BLaER1 treated with 17β-estradiol and CSF1 and Interleukin-3, amounts not matched to agents 10 nM and 100 nM (cell line): ENCODE measurements at regions not wholly inside any gene's neighbourhood (a gene's known extent, or its start where the extent isn't known, plus 50 kb on each side); places are given as distances from the start of the nearest gene placed in this dataset.

ENCODE experiments used
- H3K27ac ChIP-seq, 11 experiments: shearing (Covaris generic); formaldehyde crosslinking; 2 replicates each; pipeline ENCODE4 v1.8.1; 2022
- H3K27me3 ChIP-seq, 11 experiments: shearing (Covaris generic); formaldehyde crosslinking; 2 replicates each; pipeline ENCODE4 v1.8.1; 2022
- H3K36me3 ChIP-seq, 11 experiments: shearing (Covaris generic); formaldehyde crosslinking; 2 replicates each; pipeline ENCODE4 v1.8.1; 2022
- H3K4me1 ChIP-seq, 10 experiments: shearing (Covaris generic); formaldehyde crosslinking; 2 replicates each; pipeline ENCODE4 v1.8.1; 2022
- H3K4me2 ChIP-seq, 11 experiments: shearing (Covaris generic); formaldehyde crosslinking; 2 replicates each; pipeline ENCODE4 v1.8.1; 2022
- H3K4me3 ChIP-seq, 10 experiments: shearing (Covaris generic); formaldehyde crosslinking; 2 replicates each; pipeline ENCODE4 v1.8.1; 2022
- H3K9ac ChIP-seq, 11 experiments: shearing (Covaris generic); formaldehyde crosslinking; 2 replicates each; pipeline ENCODE4 v1.8.1; 2022
- H3K9me3 ChIP-seq, 11 experiments: shearing (Covaris generic); formaldehyde crosslinking; replicated peaks in 1 of 11; 2 replicates each; pipeline ENCODE4 v1.8.1; 2022
- H4K20me1 ChIP-seq, 11 experiments: shearing (Covaris generic); formaldehyde crosslinking; 2 replicates each; pipeline ENCODE4 v1.8.1; 2022
- Cebpa-rat ChIP-seq, 11 experiments: shearing (Covaris generic); IDR thresholded peaks; 2 replicates each; pipeline ENCODE4 v1.8.1; 2022

- H3K27me3 ChIP-seq, result no peaks in the 10 kb centered on the region
- no peak overlapping the region for H3K4me3 ChIP-seq
- H3K27ac ChIP-seq, result no peak overlapping the region
- TF ChIP-seq Cebpa-rat (IDR thresholded peaks at IDR 0.05), result no peak
- no peak overlapping the region for H3K4me2 ChIP-seq
- H4K20me1 ChIP-seq, result no peaks in the 10 kb centered on the region
- no peaks in the 10 kb centered on the region for H3K4me1 ChIP-seq
- no peaks in the 10 kb centered on the region for H3K36me3 ChIP-seq
- H3K9me3 ChIP-seq, result peaks cover 0 to 6% (median 0%) of the 10 kb centered on the region in 11 experiments; a peak in 6 of 22 replicates
- H3K9ac ChIP-seq, result no peak overlapping the region
Measured at GRCh38 chr12:19925841-19926240, 442.5 kb upstream of the PDE3A start.

- H3K27me3 ChIP-seq, result no peaks in the 10 kb centered on the region
- no peak overlapping the region for H3K9ac ChIP-seq
Measured at GRCh38 chr12:19926266-19926665, 442.1 kb upstream of the PDE3A start.

DNA sequence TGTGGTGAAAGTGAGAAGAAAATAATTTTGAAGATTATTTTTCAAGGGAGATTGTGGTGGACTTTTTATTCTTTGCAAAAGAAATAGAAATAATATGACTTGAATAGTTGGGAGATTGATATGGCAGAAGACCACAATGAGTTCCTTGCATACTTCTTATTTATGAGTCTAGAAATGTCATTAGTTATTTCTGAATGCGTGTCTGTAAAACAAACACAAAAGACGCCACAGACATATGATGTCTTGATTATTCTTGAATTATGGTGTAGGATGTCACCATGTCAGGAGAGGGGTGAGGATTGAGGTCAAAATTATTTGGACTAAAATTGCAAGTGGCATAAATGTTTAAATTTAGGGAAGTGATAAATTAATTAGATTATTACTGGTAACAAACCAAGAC, 440.7 kb upstream of the PDE3A start:
- Histone ChIP-seq H3K27ac (no peak overlapping the region), H3K4me2 (no peak overlapping the region), H3K27me3 (no peaks in the 10 kb centered on the region), H3K4me1 (no peaks in the 10 kb centered on the region), H3K36me3 (no peaks in the 10 kb centered on the region), H3K4me3 (no peak overlapping the region), H3K9me3 (peaks cover 0 to under 1% (median 0%) of the 10 kb centered on the region in 11 experiments; a peak in 1 of 22 replicates), H4K20me1 (no peaks in the 10 kb centered on the region), H3K9ac (no peak overlapping the region)
- TF ChIP-seq Cebpa-rat (IDR thresholded peaks at IDR 0.05), result no peak

More at GRCh38 chr12:19926266-19926665, 442.1 kb upstream of the PDE3A start:
- no peak overlapping the region for H3K4me2 ChIP-seq
- H3K36me3 ChIP-seq, result no peaks in the 10 kb centered on the region
- H4K20me1 ChIP-seq, result no peaks in the 10 kb centered on the region
- TF ChIP-seq Cebpa-rat (IDR thresholded peaks at IDR 0.05), result no peak
- H3K9me3 ChIP-seq, result peaks cover 0 to 3% (median 0%) of the 10 kb centered on the region in 11 experiments; a peak in 2 of 22 replicates
- H3K4me3 ChIP-seq, result no peak overlapping the region
- H3K4me1 ChIP-seq, result no peaks in the 10 kb centered on the region
- no peak overlapping the region for H3K27ac ChIP-seq

DNA sequence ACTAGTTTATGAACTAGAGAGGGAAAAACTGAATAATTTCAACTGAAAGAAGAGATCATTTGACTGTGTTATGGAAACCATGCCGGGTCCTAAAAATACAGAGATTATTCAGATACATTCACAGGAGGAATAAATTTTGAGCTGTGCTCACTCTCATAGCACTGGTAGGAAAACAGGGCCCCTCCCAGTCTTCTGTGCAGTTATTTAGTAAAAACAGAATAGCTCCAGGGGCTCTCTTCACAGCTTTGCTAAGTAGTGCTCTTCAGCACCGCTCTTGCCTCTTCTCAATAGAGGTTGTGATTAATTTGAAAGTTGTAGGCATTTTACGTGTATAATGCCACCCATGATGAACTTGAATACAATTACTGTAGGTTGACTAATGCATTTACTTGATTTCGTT, 435.9 kb upstream of the PDE3A start:
- Histone ChIP-seq H3K4me1 (no peaks in the 10 kb centered on the region), H3K4me2 (no peak overlapping the region), H3K4me3 (no peak overlapping the region), H3K9me3 (no peaks in the 10 kb centered on the region), H3K36me3 (no peaks in the 10 kb centered on the region), H3K9ac (no peak overlapping the region), H3K27ac (no peak overlapping the region), H4K20me1 (no peaks in the 10 kb centered on the region), H3K27me3 (no peaks in the 10 kb centered on the region)
- TF ChIP-seq Cebpa-rat (IDR thresholded peaks at IDR 0.05), result no peak

DNA sequence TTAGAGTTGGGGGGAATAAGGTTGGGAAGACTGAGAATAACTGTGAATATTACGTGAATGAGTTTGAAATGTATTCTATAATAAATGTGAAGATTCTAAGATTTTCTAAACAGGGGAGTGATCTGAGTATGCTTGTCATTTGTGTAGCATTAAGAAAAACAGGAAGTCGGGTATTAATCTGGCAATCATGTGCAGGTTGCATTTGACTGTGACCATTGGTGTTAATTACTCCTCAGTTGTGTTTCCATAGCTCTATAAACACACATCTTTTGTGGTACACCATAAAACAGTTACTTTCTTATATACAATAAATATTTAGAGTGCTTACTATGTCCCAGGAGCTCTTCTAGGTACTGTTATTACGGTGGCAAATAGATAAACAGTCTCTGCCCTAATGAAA, 434.4 kb upstream of the PDE3A start:
- no peak for TF ChIP-seq Cebpa-rat (IDR thresholded peaks at IDR 0.05)
- Histone ChIP-seq H3K4me2 (no peak overlapping the region), H3K9me3 (no peaks in the 10 kb centered on the region), H3K36me3 (no peaks in the 10 kb centered on the region), H3K9ac (no peak overlapping the region), H3K4me3 (no peak overlapping the region), H4K20me1 (no peaks in the 10 kb centered on the region), H3K27me3 (no peaks in the 10 kb centered on the region), H3K27ac (no peak overlapping the region), H3K4me1 (peaks cover 0 to 6% (median 0%) of the 10 kb centered on the region in 10 experiments; a peak in 4 of 20 replicates)

DNA sequence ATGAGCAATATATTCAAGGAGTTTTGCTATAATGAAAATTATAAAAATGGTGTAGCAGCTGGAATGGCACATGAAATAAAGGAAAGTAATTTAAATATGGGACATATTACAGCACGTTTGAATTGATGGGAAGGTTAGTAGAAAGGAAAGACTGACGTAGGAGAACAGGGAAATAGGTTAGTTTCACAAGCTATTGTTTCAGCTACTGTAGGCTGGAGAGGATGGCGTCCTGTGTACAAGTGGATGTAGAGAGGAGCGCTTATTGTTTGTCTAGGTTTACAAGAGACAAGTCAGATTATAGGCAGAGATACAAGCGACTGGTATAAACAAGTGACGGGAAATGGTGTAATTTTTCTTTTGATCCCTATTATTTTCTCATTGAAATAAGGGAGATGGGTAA, 431.2 kb upstream of the PDE3A start:
- no peak overlapping the region for H3K4me2 ChIP-seq
- H3K4me1 ChIP-seq, result peaks cover 0 to 6% (median 2%) of the 10 kb centered on the region in 10 experiments; a peak in 5 of 20 replicates
- no peak for TF ChIP-seq Cebpa-rat (IDR thresholded peaks at IDR 0.05)
- H3K9ac ChIP-seq, result no peak overlapping the region
- no peaks in the 10 kb centered on the region for H3K27me3 ChIP-seq
- H3K36me3 ChIP-seq, result no peaks in the 10 kb centered on the region
- no peaks in the 10 kb centered on the region for H4K20me1 ChIP-seq
- peaks cover 0 to 5% (median 0%) of the 10 kb centered on the region in 11 experiments; a peak in 1 of 22 replicates for H3K9me3 ChIP-seq
- H3K27ac ChIP-seq, result no peak overlapping the region
- no peak overlapping the region for H3K4me3 ChIP-seq

- no peak overlapping the region for H3K9ac ChIP-seq
- peaks cover 0 to 6% (median 2%) of the 10 kb centered on the region in 10 experiments; a peak in 5 of 20 replicates for H3K4me1 ChIP-seq
- TF ChIP-seq Cebpa-rat (IDR thresholded peaks at IDR 0.05), result no peak
- H3K9me3 ChIP-seq, result peaks cover 0 to 5% (median 0%) of the 10 kb centered on the region in 11 experiments; a peak in 1 of 22 replicates
- no peaks in the 10 kb centered on the region for H3K27me3 ChIP-seq
- no peak overlapping the region for H3K27ac ChIP-seq
- no peaks in the 10 kb centered on the region for H3K36me3 ChIP-seq
- peak overlapping the region in 1 of 11 experiments; percentile 39; a peak in 1 of 22 replicates for H3K4me2 ChIP-seq
- no peaks in the 10 kb centered on the region for H4K20me1 ChIP-seq
- no peak overlapping the region for H3K4me3 ChIP-seq
Measured at GRCh38 chr12:19938031-19938430, 430.3 kb upstream of the PDE3A start.

DNA sequence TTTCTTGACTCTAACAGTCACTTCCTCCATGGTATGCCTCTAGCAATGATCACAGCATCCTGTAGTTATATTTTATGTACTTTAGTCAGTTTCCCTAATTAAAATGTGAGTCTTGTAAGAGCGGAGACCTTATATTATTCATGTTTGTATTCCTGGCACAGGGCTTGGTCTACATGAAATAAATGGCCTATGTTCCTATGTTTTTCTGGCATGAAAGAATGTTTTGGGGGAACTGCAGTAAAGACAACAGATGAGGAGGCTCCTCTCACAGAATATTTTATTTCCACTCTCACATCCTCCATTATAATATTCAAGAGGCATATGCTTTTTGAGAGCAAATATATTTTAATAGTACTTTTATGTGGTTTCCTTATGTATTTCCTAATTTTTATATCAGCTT, 429.8 kb upstream of the PDE3A start:
- Histone ChIP-seq H4K20me1 (no peaks in the 10 kb centered on the region), H3K36me3 (no peaks in the 10 kb centered on the region), H3K9ac (no peak overlapping the region), H3K4me2 (no peak overlapping the region), H3K4me3 (no peak overlapping the region), H3K9me3 (peaks cover 0 to 5% (median 0%) of the 10 kb centered on the region in 11 experiments; a peak in 1 of 22 replicates), H3K27me3 (no peaks in the 10 kb centered on the region), H3K4me1 (peaks cover 0 to 6% (median 2%) of the 10 kb centered on the region in 10 experiments; a peak in 5 of 20 replicates), H3K27ac (no peak overlapping the region)
- no peak for TF ChIP-seq Cebpa-rat (IDR thresholded peaks at IDR 0.05)

DNA sequence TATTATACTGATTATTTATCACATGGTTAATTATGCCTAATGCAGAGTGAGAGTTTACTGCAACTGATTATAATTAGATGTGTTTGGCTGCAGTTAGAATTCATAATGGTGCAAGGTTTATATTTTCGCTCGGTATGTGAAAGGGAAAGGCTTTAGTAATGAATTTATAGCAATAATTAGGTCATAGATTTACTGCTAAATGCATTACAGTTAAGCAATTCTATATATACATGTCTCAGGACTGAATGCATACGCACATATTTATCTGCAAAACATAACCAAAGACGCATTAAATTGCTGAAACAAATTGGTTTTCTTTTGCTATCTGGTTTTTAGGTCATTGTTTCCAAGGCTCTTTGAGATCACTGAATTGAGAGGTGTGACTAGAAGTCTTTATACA, 428.1 kb upstream of the PDE3A start:
- no peak overlapping the region for H3K4me3 ChIP-seq

GRCh38 chr12:19941096-19941495, 427.2 kb upstream of the PDE3A start:
- TF ChIP-seq Cebpa-rat (IDR thresholded peaks at IDR 0.05), result no peak
- Histone ChIP-seq H3K9ac (no peak overlapping the region), H3K36me3 (no peaks in the 10 kb centered on the region), H3K4me2 (no peak overlapping the region), H3K4me1 (peaks cover 0 to 6% (median 2%) of the 10 kb centered on the region in 10 experiments; a peak in 5 of 20 replicates), H3K27ac (no peak overlapping the region), H3K27me3 (no peaks in the 10 kb centered on the region), H3K9me3 (peaks cover 0 to 5% (median 0%) of the 10 kb centered on the region in 11 experiments; a peak in 1 of 22 replicates), H3K4me3 (no peak overlapping the region), H4K20me1 (no peaks in the 10 kb centered on the region)

More for the DNA sequence above, 428.1 kb upstream of the PDE3A start:
- Histone ChIP-seq H3K4me1 (peaks cover 0 to 6% (median 2%) of the 10 kb centered on the region in 10 experiments; a peak in 5 of 20 replicates), H3K27me3 (no peaks in the 10 kb centered on the region), H3K36me3 (no peaks in the 10 kb centered on the region), H3K9ac (no peak overlapping the region), H3K9me3 (peaks cover 0 to 5% (median 0%) of the 10 kb centered on the region in 11 experiments; a peak in 1 of 22 replicates), H3K27ac (no peak overlapping the region), H3K4me2 (no peak overlapping the region), H4K20me1 (no peaks in the 10 kb centered on the region)
- TF ChIP-seq Cebpa-rat (IDR thresholded peaks at IDR 0.05), result no peak
